ENCODE measurements at regions not wholly inside any gene's neighbourhood (a gene's known extent, or its start where the extent isn't known, plus 50 kb on each side); places are given as distances from the start of the nearest gene placed in this dataset.

- TF ChIP-seq, protein P1, sequence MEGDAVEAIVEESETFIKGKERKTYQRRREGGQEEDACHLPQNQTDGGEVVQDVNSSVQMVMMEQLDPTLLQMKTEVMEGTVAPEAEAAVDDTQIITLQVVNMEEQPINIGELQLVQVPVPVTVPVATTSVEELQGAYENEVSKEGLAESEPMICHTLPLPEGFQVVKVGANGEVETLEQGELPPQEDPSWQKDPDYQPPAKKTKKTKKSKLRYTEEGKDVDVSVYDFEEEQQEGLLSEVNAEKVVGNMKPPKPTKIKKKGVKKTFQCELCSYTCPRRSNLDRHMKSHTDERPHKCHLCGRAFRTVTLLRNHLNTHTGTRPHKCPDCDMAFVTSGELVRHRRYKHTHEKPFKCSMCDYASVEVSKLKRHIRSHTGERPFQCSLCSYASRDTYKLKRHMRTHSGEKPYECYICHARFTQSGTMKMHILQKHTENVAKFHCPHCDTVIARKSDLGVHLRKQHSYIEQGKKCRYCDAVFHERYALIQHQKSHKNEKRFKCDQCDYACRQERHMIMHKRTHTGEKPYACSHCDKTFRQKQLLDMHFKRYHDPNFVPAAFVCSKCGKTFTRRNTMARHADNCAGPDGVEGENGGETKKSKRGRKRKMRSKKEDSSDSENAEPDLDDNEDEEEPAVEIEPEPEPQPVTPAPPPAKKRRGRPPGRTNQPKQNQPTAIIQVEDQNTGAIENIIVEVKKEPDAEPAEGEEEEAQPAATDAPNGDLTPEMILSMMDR (conservative IDR thresholded peaks at IDR 0.05; ENCODE audit: low read depth in 2 of 2): no peak
- TF ChIP-seq EZH2phosphoT487 (IDR thresholded peaks at IDR 0.05; ENCODE audit: unreplicated experiment) (no peak), EZH2 (IDR thresholded peaks at IDR 0.05; ENCODE audit: low read depth, unreplicated experiment) (no peak), ZNF114 (CRISPR knock-in tag; IDR thresholded peaks at IDR 0.05) (no peak), POLR2AphosphoS5 (IDR thresholded peaks at IDR 0.05; ENCODE audit: low read depth) (no peak), ZNF462 (CRISPR knock-in tag; IDR thresholded peaks at IDR 0.05) (no peak), ZNF331 (CRISPR knock-in tag; IDR thresholded peaks at IDR 0.05; ENCODE audit: low read depth) (no peak), REST (IDR thresholded peaks at IDR 0.05; ENCODE audit: unreplicated experiment) (no peak), ETS1 (IDR thresholded peaks at IDR 0.05) (no peak), STAT1 (IDR thresholded peaks at IDR 0.05; ENCODE audit: unreplicated experiment) (no peak), JUNB (IDR thresholded peaks at IDR 0.05; ENCODE audit: unreplicated experiment) (no peak), CREB1 (CRISPR knock-in tag; IDR thresholded peaks at IDR 0.05; ENCODE audit: low read depth) (no peak)
Observed at GRCh38 chr1:110286564-110286963, 52.6 kb upstream of the RBM15 start.
